Trophoblast cell (in vitro differentiated cells and primary cell): ENCODE measurements at regions not wholly inside any gene's neighbourhood (a gene's known extent, or its start where the extent isn't known, plus 50 kb on each side); places are given as distances from the start of the nearest gene placed in this dataset.

Experiments used
- DNase-seq, 2 donors: peaks; one replicate each; pipeline ENCODE4 v3.0.0-alpha.2; 2016
- H2AFZ ChIP-seq: 2 replicates; pipeline ENCODE4 v1.6.1; 2013; ENCODE audit warnings: low read length, moderate library complexity, mild to moderate bottlenecking; ENCODE audit not compliant: insufficient read depth, poor library complexity
- H2AK5ac ChIP-seq: 2 replicates; pipeline ENCODE4 v1.6.1; 2013; ENCODE audit warnings: mild to moderate bottlenecking, low read length
- H2BK120ac ChIP-seq: 2 replicates; pipeline ENCODE4 v1.6.1; 2013; ENCODE audit warnings: low read length, mild to moderate bottlenecking, moderate library complexity; ENCODE audit not compliant: insufficient read depth, poor library complexity
- H2BK12ac ChIP-seq: 2 replicates; pipeline ENCODE4 v1.6.1; 2013; ENCODE audit warnings: mild to moderate bottlenecking, low read length, moderate library complexity
- H2BK5ac ChIP-seq: 2 replicates; pipeline ENCODE4 v1.6.1; 2013; ENCODE audit warnings: low read length, low read depth, moderate library complexity, mild to moderate bottlenecking; ENCODE audit not compliant: poor library complexity
- H3K14ac ChIP-seq: 2 replicates; pipeline ENCODE4 v1.6.1; 2013; ENCODE audit warnings: mild to moderate bottlenecking, low read length
- H3K18ac ChIP-seq: 2 replicates; pipeline ENCODE4 v1.6.1; 2013; ENCODE audit warnings: mild to moderate bottlenecking, low read length
- H3K23ac ChIP-seq: 2 replicates; pipeline ENCODE4 v1.6.1; 2013; ENCODE audit warnings: low read length
- H3K27ac ChIP-seq: 2 replicates; pipeline ENCODE4 v1.5.1; 2013; ENCODE audit warnings: low read depth, mild to moderate bottlenecking, inconsistent platforms, low read length, moderate library complexity
- H3K27me3 ChIP-seq: 2 replicates; pipeline ENCODE4 v1.6.1; 2013; ENCODE audit warnings: inconsistent platforms, mild to moderate bottlenecking, low read length, moderate library complexity; ENCODE audit not compliant: insufficient read depth
- H3K36me3 ChIP-seq, 2 experiments: 1 replicate in 1 of 2; 2 replicates in 1 of 2; pipeline ENCODE4 v1.6.1; 2013; ENCODE audit warnings: low read length in 2 of 2, mild to moderate bottlenecking in 2 of 2, moderate library complexity in 1 of 2; ENCODE audit not compliant: insufficient read depth in 2 of 2, control insufficient read depth in 1 of 2
- H3K4ac ChIP-seq: 2 replicates; pipeline ENCODE4 v1.6.1; 2013; ENCODE audit warnings: low read depth, mild to moderate bottlenecking, low read length, moderate library complexity
- H3K4me1 ChIP-seq, 2 experiments: 1 replicate in 1 of 2; 2 replicates in 1 of 2; pipeline ENCODE4 v1.6.1; 2013; ENCODE audit warnings: low read length in 2 of 2, mild to moderate bottlenecking in 2 of 2, moderate library complexity in 1 of 2; ENCODE audit not compliant: insufficient read depth in 2 of 2, control insufficient read depth in 1 of 2
- H3K4me2 ChIP-seq: 2 replicates; pipeline ENCODE4 v1.6.1; 2013; ENCODE audit warnings: inconsistent platforms, mild to moderate bottlenecking, low read length, moderate library complexity
- H3K4me3 ChIP-seq: 2 replicates; pipeline ENCODE4 v1.5.1; 2013; ENCODE audit warnings: mild to moderate bottlenecking, low read depth, low read length, inconsistent platforms
- H3K79me1 ChIP-seq: one replicate; pipeline ENCODE4 v1.6.1; 2013; ENCODE audit warnings: low read length
- H3K79me2 ChIP-seq: 2 replicates; pipeline ENCODE4 v1.6.1; 2013; ENCODE audit warnings: low read length, mild to moderate bottlenecking; ENCODE audit not compliant: control insufficient read depth, insufficient read depth, poor library complexity
- H3K9ac ChIP-seq: 2 replicates; pipeline ENCODE4 v1.6.1; 2013; ENCODE audit warnings: mild to moderate bottlenecking, low read length
- H3K9me3 ChIP-seq: 2 replicates; pipeline ENCODE4 v1.6.1; 2013; ENCODE audit warnings: low read depth, mild to moderate bottlenecking, control low read depth, inconsistent platforms, low read length; ENCODE audit not compliant: insufficient read depth
- H4K12ac ChIP-seq: 2 replicates; pipeline ENCODE4 v1.6.1; 2013; ENCODE audit warnings: low read depth, mild to moderate bottlenecking, low read length, moderate library complexity
- H4K8ac ChIP-seq: 2 replicates; pipeline ENCODE4 v1.6.1; 2013; ENCODE audit warnings: low read depth, mild to moderate bottlenecking, low read length, moderate library complexity
- H4K91ac ChIP-seq: one replicate; pipeline ENCODE4 v1.6.1; 2013; ENCODE audit warnings: low read depth, mild to moderate bottlenecking, low read length, moderate library complexity
- WGBS: extraction: QIAGEN DNeasy Blood & Tissue Kit; methylation state at CpG from one replicate; pipeline ENCODE4 v1.1.7; 2013; ENCODE audit warnings: missing lambda C conversion rate; ENCODE audit not compliant: insufficient read length, insufficient coverage; ENCODE audit errors: extremely low coverage; 5-methylcytosine and 5-hydroxymethylcytosine counted together

GRCh38 chr5:143464723-143465490, 61.4 kb upstream of the NR3C1 start:
- Histone ChIP-seq H3K9ac (no peak overlapping the region), H3K36me3 (no peaks in the 10 kb centered on the region), H2BK5ac (no peak overlapping the region), H2AK5ac (no peak overlapping the region), H3K23ac (no peak overlapping the region), H4K12ac (no peak overlapping the region), H3K4ac (no peak overlapping the region), H3K4me1 (no peaks in the 10 kb centered on the region), H3K27ac (no peak overlapping the region), H3K27me3 (no peaks in the 10 kb centered on the region), H3K4me3 (no peak overlapping the region), H4K8ac (no peak overlapping the region), H3K4me2 (no peak overlapping the region), H2BK120ac (no peak overlapping the region), H4K91ac (no peak overlapping the region), H3K79me1 (no peaks in the 10 kb centered on the region), H3K79me2 (no peaks in the 10 kb centered on the region), H2BK12ac (no peak overlapping the region), H2AFZ (no peak overlapping the region), H3K18ac (no peak overlapping the region), H3K14ac (no peak overlapping the region), H3K9me3 (no peaks in the 10 kb centered on the region)
- WGBS = no CpG with 5 or more reads among the region's 1 CpG
- no peak for DNase-seq

DNA sequence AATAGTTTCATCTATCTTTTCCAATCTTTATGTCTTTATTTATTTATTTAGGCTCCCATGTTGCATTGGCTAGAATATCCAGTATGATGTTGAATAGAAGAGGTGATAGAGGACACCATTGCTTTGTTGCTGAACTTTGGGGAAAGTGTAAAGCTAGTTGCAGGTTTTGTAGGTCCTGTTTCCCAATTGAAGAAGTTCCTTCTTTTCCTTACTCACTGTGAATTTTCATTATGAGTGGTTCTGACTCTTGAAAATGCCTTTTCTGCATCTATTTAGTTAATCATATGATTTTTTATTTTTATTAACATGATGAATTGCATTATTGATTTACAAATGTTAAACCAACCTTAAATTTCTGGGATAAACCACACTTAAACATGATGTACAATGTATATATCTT, 58.9 kb upstream of the NR3C1 start:
- Histone ChIP-seq H2BK12ac (no peak overlapping the region), H3K4me3 (no peak overlapping the region), H3K18ac (no peak overlapping the region), H3K9me3 (no peaks in the 10 kb centered on the region), H3K4me1 (no peaks in the 10 kb centered on the region), H3K27ac (no peak overlapping the region), H3K27me3 (no peaks in the 10 kb centered on the region), H3K4ac (no peak overlapping the region), H2AK5ac (no peak overlapping the region), H3K14ac (no peak overlapping the region), H2AFZ (no peak overlapping the region), H3K9ac (no peak overlapping the region), H4K12ac (no peak overlapping the region), H3K79me2 (no peaks in the 10 kb centered on the region), H4K8ac (no peak overlapping the region), H2BK120ac (no peak overlapping the region), H3K36me3 (no peaks in the 10 kb centered on the region), H4K91ac (no peak overlapping the region), H2BK5ac (no peak overlapping the region), H3K4me2 (no peak overlapping the region), H3K79me1 (no peaks in the 10 kb centered on the region), H3K23ac (no peak overlapping the region)
- DNase-seq = no peak

- Histone ChIP-seq H3K4ac (no peak overlapping the region), H4K12ac (no peak overlapping the region), H3K79me2 (no peaks in the 10 kb centered on the region), H2BK12ac (no peak overlapping the region), H3K18ac (no peak overlapping the region), H3K36me3 (no peaks in the 10 kb centered on the region), H2BK120ac (no peak overlapping the region), H3K27me3 (no peaks in the 10 kb centered on the region), H2AK5ac (no peak overlapping the region), H2AFZ (no peak overlapping the region), H2BK5ac (no peak overlapping the region), H3K9me3 (no peaks in the 10 kb centered on the region), H4K8ac (no peak overlapping the region), H3K9ac (no peak overlapping the region), H3K4me2 (no peak overlapping the region), H3K4me3 (no peak overlapping the region), H3K27ac (no peak overlapping the region), H3K4me1 (peaks cover 5 to 7% of the 10 kb centered on the region in 2 experiments), H3K79me1 (no peaks in the 10 kb centered on the region), H3K23ac (no peak overlapping the region), H3K14ac (no peak overlapping the region), H4K91ac (no peak overlapping the region)
- no peak for DNase-seq
- no CpG with 5 or more reads among the region's 4 CpGs for WGBS
Observed at GRCh38 chr5:143459433-143459832, 55.9 kb upstream of the NR3C1 start.

GRCh38 chr5:143456952-143457547, 53.6 kb upstream of the NR3C1 start:
- no peaks in the 10 kb centered on the region for H3K27me3 ChIP-seq
- no peak overlapping the region for H3K23ac ChIP-seq
- no peak overlapping the region for H2BK120ac ChIP-seq
- peaks cover 5 to 7% of the 10 kb centered on the region in 2 experiments for H3K4me1 ChIP-seq
- H3K36me3 ChIP-seq = no peaks in the 10 kb centered on the region
- H3K4me3 ChIP-seq = peak overlapping the region; percentile 43
- H2BK12ac ChIP-seq = no peak overlapping the region
- peak overlapping the region; percentile 59 for H2AK5ac ChIP-seq
- H3K27ac ChIP-seq = no peak overlapping the region
- H4K12ac ChIP-seq = no peak overlapping the region
- H2BK5ac ChIP-seq = no peak overlapping the region
- no peak overlapping the region for H2AFZ ChIP-seq
- no peaks in the 10 kb centered on the region for H3K79me1 ChIP-seq
- H3K18ac ChIP-seq = no peak overlapping the region
- H3K9ac ChIP-seq = no peak overlapping the region
- no peaks in the 10 kb centered on the region for H3K9me3 ChIP-seq
- H3K14ac ChIP-seq = no peak overlapping the region
- H3K4me2 ChIP-seq = no peak overlapping the region
- no peak overlapping the region for H4K8ac ChIP-seq
- no peak overlapping the region for H4K91ac ChIP-seq
- WGBS = no CpG with 5 or more reads among the region's 5 CpGs
- no peaks in the 10 kb centered on the region for H3K79me2 ChIP-seq
- DNase-seq = peak; percentile 9 to 53
- no peak overlapping the region for H3K4ac ChIP-seq
